Caco-2 (cell line): ENCODE measurements at regions not wholly inside any gene's neighbourhood (a gene's known extent, or its start where the extent isn't known, plus 50 kb on each side); places are given as distances from the start of the nearest gene placed in this dataset.

Experiments used
- BruUV-seq: library from RNA; stranded (reverse); fragments of 400-500 nt; replicated peaks from 2 replicates; lab custom pipeline; 2021; lab: Mats Ljungman, UMichigan
- CTCF ChIA-PET: fragments of 300-600 bp; sonication (Branson Sonifier 250); formaldehyde crosslinking; loops from one replicate; lab custom pipeline; 2022; ENCODE audit warnings: antibody characterized with exemption; lab: Charles Lee
- POLR2A ChIA-PET: fragments of 300-600 bp; sonication (Branson Sonifier 250); formaldehyde crosslinking; loops from one replicate; lab custom pipeline; 2022; ENCODE audit warnings: antibody characterized with exemption; lab: Charles Lee
- DNase-seq, 2 experiments: peaks; one replicate each; pipeline versions ENCODE4 v3.0.0 to v3.0.0-alpha.2; 2020 to 2022
- H3K27me3 ChIP-seq: replicated peaks from 2 replicates; pipeline ENCODE4 v1.6.0; 2011; ENCODE audit warnings: low read length; ENCODE audit not compliant: control insufficient read depth, insufficient read depth
- H3K36me3 ChIP-seq: 2 replicates; pipeline ENCODE4 v1.5.1; 2011; ENCODE audit warnings: low read length; ENCODE audit not compliant: control insufficient read depth, insufficient read depth
- H3K4me1 ChIP-seq: fragments of 250-450 bp; sonication (Bioruptor Pico); 2 replicates; pipeline ENCODE4 v1.5.1; 2020; ENCODE audit warnings: mild to moderate bottlenecking
- H3K4me3 ChIP-seq: 2 replicates; pipeline ENCODE4 v1.5.1; 2011; ENCODE audit warnings: low read depth, mild to moderate bottlenecking, control low read depth, low read length
- H3K9me3 ChIP-seq: fragments of 250-450 bp; sonication (Bioruptor Pico); 2 replicates; pipeline ENCODE4 v1.5.1; 2020; ENCODE audit warnings: mild to moderate bottlenecking, moderate library complexity
- H3K27ac Mint-ChIP-seq: one replicate; pipeline ENCODE4 v1.8.0; 2022; ENCODE audit warnings: mixed read lengths; ENCODE audit not compliant: unreplicated experiment
- H3K27me3 Mint-ChIP-seq: one replicate; pipeline ENCODE4 v1.8.0; 2022; ENCODE audit warnings: mixed read lengths; ENCODE audit not compliant: insufficient read depth, unreplicated experiment
- H3K36me3 Mint-ChIP-seq: one replicate; pipeline ENCODE4 v1.8.0; 2022; ENCODE audit warnings: mild to moderate bottlenecking, mixed read lengths; ENCODE audit not compliant: insufficient read depth, unreplicated experiment
- H3K4me1 Mint-ChIP-seq: one replicate; pipeline ENCODE4 v1.8.0; 2022; ENCODE audit warnings: low read depth, mixed read lengths; ENCODE audit not compliant: unreplicated experiment
- H3K4me3 Mint-ChIP-seq: one replicate; pipeline ENCODE4 v1.8.0; 2022; ENCODE audit warnings: mild to moderate bottlenecking, moderate library complexity, mixed read lengths; ENCODE audit not compliant: unreplicated experiment
- H3K9me3 Mint-ChIP-seq: one replicate; pipeline ENCODE4 v1.8.0; 2022; ENCODE audit warnings: mixed read lengths; ENCODE audit not compliant: unreplicated experiment
- CTCF ChIP-seq, 2 experiments: fragments of 200-600 bp in 1 of 2; IDR thresholded peaks; 1 replicate in 1 of 2; 2 replicates in 1 of 2; pipeline versions ENCODE4 v1.5.1 to v1.8.0; 2011 to 2022; ENCODE audit warnings: antibody characterized with exemption in 1 of 2, control low read depth in 1 of 2, inconsistent platforms in 1 of 2, low read depth in 1 of 2, low read length in 1 of 2, mild to moderate bottlenecking in 1 of 2, moderate library complexity in 1 of 2; ENCODE audit not compliant: insufficient read depth in 1 of 2, severe bottlenecking in 1 of 2, unreplicated experiment in 1 of 2
- intact Hi-C: fragments of 100-400 bp; cut with micrococcal nuclease; formaldehyde crosslinking; loops from one replicate; pipeline ENCODE4 v1.10.0; 2022; ENCODE audit not compliant: unreplicated experiment

DNA sequence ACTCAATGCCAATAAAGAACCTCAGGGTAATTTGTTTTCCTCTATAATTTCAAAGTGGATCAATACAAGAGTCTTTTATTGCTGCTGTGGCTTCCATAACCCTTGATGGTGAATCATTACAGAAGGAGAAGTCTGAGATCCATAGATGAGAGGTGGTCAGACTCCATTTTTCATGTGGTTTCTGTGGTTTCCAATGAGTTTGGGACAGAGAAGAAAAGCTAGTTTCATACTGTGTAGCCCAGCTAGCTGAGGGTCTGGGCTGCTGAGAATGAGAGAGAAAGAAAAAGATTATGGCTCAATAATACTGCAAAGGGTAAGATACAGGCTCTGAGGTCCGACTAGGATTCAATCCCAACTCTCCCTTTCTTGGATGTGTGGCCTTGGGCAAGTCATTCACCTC lies 180.6 kb upstream of the LRRN1 start:
- Mint-ChIP-seq H3K27ac (no peak overlapping the region), H3K36me3 (no peaks in the 10 kb centered on the region), H3K9me3 (peaks cover 11% of the 10 kb centered on the region), H3K27me3 (peaks cover 5% of the 10 kb centered on the region), H3K4me3 (no peak overlapping the region), H3K4me1 (no peaks in the 10 kb centered on the region)
- ChIA-PET POLR2A (no interaction called here), CTCF (no interaction called here)
- no peak for TF ChIP-seq CTCF (IDR thresholded peaks at IDR 0.05; ENCODE audit: insufficient read depth in 1 of 2, low read depth in 1 of 2, low read length in 1 of 2, severe bottlenecking in 1 of 2, unreplicated experiment in 1 of 2)
- no peak for DNase-seq
- no TSS peak for BruUV-seq
- H3K36me3 ChIP-seq = no peaks in the 10 kb centered on the region
- H3K27me3 ChIP-seq = no peaks in the 10 kb centered on the region
- peaks cover under 1% of the 10 kb centered on the region; the same call in 1 of the 2 replicates for H3K9me3 ChIP-seq
- intact Hi-C loops = no loop called here
- H3K4me1 ChIP-seq = no peaks in the 10 kb centered on the region
- H3K4me3 ChIP-seq = no peak overlapping the region

GRCh38 chr3:3615533-3615932 lies 183.7 kb upstream of the LRRN1 start:
- no TSS peak for BruUV-seq
- no peak for DNase-seq
- CTCF ChIA-PET = no interaction called here
- Mint-ChIP-seq H3K4me3 (no peak overlapping the region), H3K4me1 (no peaks in the 10 kb centered on the region), H3K27me3 (peaks cover 5% of the 10 kb centered on the region), H3K9me3 (no peaks in the 10 kb centered on the region), H3K36me3 (no peaks in the 10 kb centered on the region), H3K27ac (no peak overlapping the region)
- Histone ChIP-seq H3K4me1 (no peaks in the 10 kb centered on the region), H3K27me3 (no peaks in the 10 kb centered on the region), H3K4me3 (no peak overlapping the region), H3K9me3 (no peaks in the 10 kb centered on the region), H3K36me3 (no peaks in the 10 kb centered on the region)
- TF ChIP-seq CTCF (IDR thresholded peaks at IDR 0.05; ENCODE audit: insufficient read depth in 1 of 2, low read depth in 1 of 2, low read length in 1 of 2, severe bottlenecking in 1 of 2, unreplicated experiment in 1 of 2) = no peak
- POLR2A ChIA-PET = no interaction called here
- intact Hi-C loops = no loop called here

GRCh38 chr3:3610581-3611298 lies 188.5 kb upstream of the LRRN1 start:
- no peak for TF ChIP-seq CTCF (IDR thresholded peaks at IDR 0.05; ENCODE audit: insufficient read depth in 1 of 2, low read depth in 1 of 2, low read length in 1 of 2, severe bottlenecking in 1 of 2, unreplicated experiment in 1 of 2)

More at GRCh38 chr3:3610581-3611298, 188.5 kb upstream of the LRRN1 start:
- Histone ChIP-seq H3K9me3 (no peaks in the 10 kb centered on the region), H3K4me1 (no peaks in the 10 kb centered on the region), H3K27me3 (no peaks in the 10 kb centered on the region), H3K36me3 (no peaks in the 10 kb centered on the region), H3K4me3 (no peak overlapping the region)
- Mint-ChIP-seq H3K27ac (no peak overlapping the region), H3K27me3 (no peaks in the 10 kb centered on the region), H3K9me3 (no peaks in the 10 kb centered on the region), H3K4me1 (no peaks in the 10 kb centered on the region), H3K36me3 (no peaks in the 10 kb centered on the region), H3K4me3 (no peak overlapping the region)
- no peak for DNase-seq
- POLR2A ChIA-PET = no interaction called here
- CTCF ChIA-PET = no interaction called here
- intact Hi-C loops = no loop called here
- no TSS peak for BruUV-seq
